H9 (cell line): ENCODE measurements at regions not wholly inside any gene's neighbourhood (a gene's known extent, or its start where the extent isn't known, plus 50 kb on each side); places are given as distances from the start of the nearest gene placed in this dataset.

ENCODE experiments used
- DNase-seq: peaks from one replicate; pipeline ENCODE4 v3.0.0-alpha.2; 2017
- H2AFZ ChIP-seq: one replicate; pipeline ENCODE4 v1.6.1; 2013; ENCODE audit warnings: mild to moderate bottlenecking, low read length, control low read depth, moderate library complexity
- H2AK5ac ChIP-seq: 2 replicates; pipeline ENCODE4 v1.6.1; 2013; ENCODE audit warnings: low read length, control low read depth, mixed read lengths; ENCODE audit not compliant: insufficient read length
- H2BK120ac ChIP-seq: one replicate; pipeline ENCODE4 v1.6.1; 2013; ENCODE audit warnings: low read depth, mild to moderate bottlenecking, low read length, control low read depth, inconsistent platforms; ENCODE audit not compliant: poor library complexity, severe bottlenecking
- H2BK12ac ChIP-seq: 2 replicates; pipeline ENCODE4 v1.6.1; 2013; ENCODE audit warnings: low read length, control low read depth, mixed read lengths, low read depth; ENCODE audit not compliant: insufficient read length
- H2BK15ac ChIP-seq: 2 replicates; pipeline ENCODE4 v1.6.1; 2013; ENCODE audit warnings: low read depth, low read length, control low read depth
- H2BK20ac ChIP-seq: one replicate; pipeline ENCODE4 v1.6.1; 2013; ENCODE audit warnings: low read depth, mild to moderate bottlenecking, low read length, control low read depth, inconsistent platforms; ENCODE audit not compliant: poor library complexity, severe bottlenecking
- H2BK5ac ChIP-seq: 2 replicates; pipeline ENCODE4 v1.6.1; 2013; ENCODE audit warnings: low read length, control low read depth, mixed read lengths; ENCODE audit not compliant: insufficient read length
- H3K14ac ChIP-seq: 2 replicates; pipeline ENCODE4 v1.6.1; 2013; ENCODE audit warnings: low read length, control low read depth; ENCODE audit not compliant: insufficient read depth
- H3K18ac ChIP-seq: 2 replicates; pipeline ENCODE4 v1.6.1; 2013; ENCODE audit warnings: low read depth, mild to moderate bottlenecking, mixed read lengths, low read length, control low read depth; ENCODE audit not compliant: insufficient read length
- H3K23ac ChIP-seq: 2 replicates; pipeline ENCODE4 v1.6.1; 2013; ENCODE audit warnings: low read length, control low read depth, mixed read lengths, low read depth; ENCODE audit not compliant: insufficient read length
- H3K23me2 ChIP-seq: 2 replicates; pipeline ENCODE4 v1.6.1; 2013; ENCODE audit warnings: low read depth, mild to moderate bottlenecking, mixed read lengths, low read length, control low read depth; ENCODE audit not compliant: insufficient read length, poor library complexity, severe bottlenecking
- H3K27ac ChIP-seq: 2 replicates; pipeline ENCODE4 v1.5.1; 2013; ENCODE audit warnings: low read length, control low read depth, mixed read lengths, low read depth; ENCODE audit not compliant: insufficient read length
- H3K27me3 ChIP-seq: 2 replicates; pipeline ENCODE4 v1.6.1; 2013; ENCODE audit warnings: low read length, control low read depth, inconsistent platforms; ENCODE audit not compliant: insufficient read depth
- H3K4ac ChIP-seq: 2 replicates; pipeline ENCODE4 v1.6.1; 2013; ENCODE audit warnings: low read depth, mild to moderate bottlenecking, control low read depth, inconsistent platforms, low read length, moderate library complexity
- H3K4me1 ChIP-seq: 2 replicates; pipeline ENCODE4 v1.6.1; 2013; ENCODE audit warnings: low read length, control low read depth, inconsistent platforms; ENCODE audit not compliant: insufficient read depth
- H3K4me2 ChIP-seq: 2 replicates; pipeline ENCODE4 v1.6.1; 2013; ENCODE audit warnings: low read length, control low read depth, mixed read lengths; ENCODE audit not compliant: insufficient read length, insufficient read depth
- H3K56ac ChIP-seq: 2 replicates; pipeline ENCODE4 v1.6.1; 2013; ENCODE audit warnings: low read depth, mild to moderate bottlenecking, mixed read lengths, low read length, control low read depth; ENCODE audit not compliant: insufficient read length
- H3K79me1 ChIP-seq: 2 replicates; pipeline ENCODE4 v1.6.1; 2013; ENCODE audit warnings: low read depth, mild to moderate bottlenecking, moderate library complexity, low read length, control low read depth, inconsistent platforms; ENCODE audit not compliant: insufficient read depth, poor library complexity, severe bottlenecking
- H3K79me2 ChIP-seq: 2 replicates; pipeline ENCODE4 v1.6.1; 2013; ENCODE audit warnings: low read length, control low read depth, inconsistent platforms; ENCODE audit not compliant: insufficient read depth
- H3K9ac ChIP-seq: 2 replicates; pipeline ENCODE4 v1.6.1; 2013; ENCODE audit warnings: low read length, control low read depth, mixed read lengths; ENCODE audit not compliant: insufficient read length; ENCODE audit errors: extremely low read depth
- H3K9me3 ChIP-seq: one replicate; pipeline ENCODE4 v1.6.1; 2013; ENCODE audit warnings: low read depth, low read length, inconsistent platforms; ENCODE audit not compliant: control insufficient read depth
- H3T11ph ChIP-seq: one replicate; pipeline ENCODE4 v1.6.1; 2013; ENCODE audit warnings: mild to moderate bottlenecking, low read length, control low read depth, inconsistent platforms
- H4K20me1 ChIP-seq: one replicate; pipeline ENCODE4 v1.6.1; 2013; ENCODE audit not compliant: control insufficient read depth, insufficient read length, insufficient read depth
- H4K5ac ChIP-seq: 2 replicates; pipeline ENCODE4 v1.6.1; 2013; ENCODE audit warnings: low read depth, mild to moderate bottlenecking, mixed read lengths, low read length, control low read depth; ENCODE audit not compliant: insufficient read length
- H4K8ac ChIP-seq: replicated peaks from 2 replicates; pipeline ENCODE4 v1.6.1; 2013; ENCODE audit warnings: low read length, control low read depth, mixed read lengths, low read depth; ENCODE audit not compliant: insufficient read length
- H4K91ac ChIP-seq: 2 replicates; pipeline ENCODE4 v1.6.1; 2013; ENCODE audit warnings: low read depth, mild to moderate bottlenecking, moderate library complexity, mixed read lengths, low read length, control low read depth; ENCODE audit not compliant: insufficient read length
- H3K27ac Mint-ChIP-seq, 3 experiments: 2 replicates in 2 of 3; 3 replicates in 1 of 3; pipeline ENCODE4 v1.8.0; 2020 to 2021; ENCODE audit warnings: mixed read lengths in 3 of 3, mild to moderate bottlenecking in 1 of 3, moderate library complexity in 1 of 3
- H3K27me3 Mint-ChIP-seq: 2 replicates; pipeline ENCODE4 v1.8.0; 2021; ENCODE audit warnings: low read depth, mild to moderate bottlenecking, moderate library complexity, mixed read lengths
- H3K36me3 Mint-ChIP-seq, 3 experiments: 2 replicates in 2 of 3; 3 replicates in 1 of 3; pipeline ENCODE4 v1.8.0; 2020 to 2021; ENCODE audit warnings: low read depth in 3 of 3, mixed read lengths in 3 of 3; ENCODE audit not compliant: insufficient read depth in 1 of 3
- H3K4me1 Mint-ChIP-seq, 2 experiments: 2 replicates each; pipeline ENCODE4 v1.8.0; 2020; ENCODE audit warnings: mixed read lengths in 2 of 2
- H3K4me3 Mint-ChIP-seq, 2 experiments: 2 replicates in 1 of 2; 3 replicates in 1 of 2; pipeline ENCODE4 v1.8.0; 2020 to 2021; ENCODE audit warnings: mild to moderate bottlenecking in 2 of 2, mixed read lengths in 2 of 2, moderate library complexity in 1 of 2
- H3K9me3 Mint-ChIP-seq, 2 experiments: 2 replicates in 1 of 2; 3 replicates in 1 of 2; pipeline ENCODE4 v1.8.0; 2020; ENCODE audit warnings: mild to moderate bottlenecking in 2 of 2, mixed read lengths in 2 of 2, moderate library complexity in 1 of 2
- CTCF ChIP-seq: fragments of 200-600 bp; sonication (generic); conservative IDR thresholded peaks from 3 replicates; pipeline ENCODE4 v1.8.0; 2021; ENCODE audit warnings: antibody characterized with exemption, mild to moderate bottlenecking
- WGBS: extraction: QIAGEN DNeasy Blood & Tissue Kit; methylation state at CpG from one replicate; pipeline ENCODE4 v1.1.7; 2013; ENCODE audit warnings: missing lambda C conversion rate, low lambda C conversion rate, mixed read lengths; ENCODE audit not compliant: insufficient read length; ENCODE audit errors: extremely low coverage; 5-methylcytosine and 5-hydroxymethylcytosine counted together

- H2BK5ac ChIP-seq, result no peak overlapping the region
- no peak for DNase-seq
- no peak overlapping the region for H3K18ac ChIP-seq
- no peaks in the 10 kb centered on the region for H3K23me2 ChIP-seq
- no peaks in the 10 kb centered on the region for H3K9me3 ChIP-seq
- no peak overlapping the region for H2AK5ac ChIP-seq
- Mint-ChIP-seq H3K9me3 (peaks cover 2 to 3% of the 10 kb centered on the region in 2 experiments; a peak in 2 of 5 replicates), H3K36me3 (no peaks in the 10 kb centered on the region; a peak in 1 of 7 replicates), H3K27me3 (no peaks in the 10 kb centered on the region), H3K27ac (no peak overlapping the region), H3K4me3 (no peak overlapping the region), H3K4me1 (peaks cover 7% of the 10 kb centered on the region in 2 experiments; a peak in 3 of 4 replicates)
- no peak overlapping the region for H4K5ac ChIP-seq
- H2AFZ ChIP-seq, result no peak overlapping the region
- H3T11ph ChIP-seq, result no peak overlapping the region
- no peak overlapping the region for H4K91ac ChIP-seq
- TF ChIP-seq CTCF, result no peak
- no peaks in the 10 kb centered on the region for H4K20me1 ChIP-seq
- H3K27ac ChIP-seq, result no peak overlapping the region
- no peak overlapping the region for H3K23ac ChIP-seq
- H3K79me2 ChIP-seq, result no peaks in the 10 kb centered on the region
- H3K79me1 ChIP-seq, result no peaks in the 10 kb centered on the region
- no peak overlapping the region for H3K14ac ChIP-seq
- no CpG with 5 or more reads among the region's 1 CpG for WGBS
- no peak overlapping the region for H2BK20ac ChIP-seq
- no peak overlapping the region for H2BK12ac ChIP-seq
- H3K4me1 ChIP-seq, result no peaks in the 10 kb centered on the region; the same call in 1 of the 2 replicates
- no peak overlapping the region for H3K4me2 ChIP-seq
- no peak overlapping the region for H3K56ac ChIP-seq
- H2BK120ac ChIP-seq, result no peak overlapping the region
- H2BK15ac ChIP-seq, result no peak overlapping the region
- H3K9ac ChIP-seq, result no peak overlapping the region
- no peaks in the 10 kb centered on the region for H3K27me3 ChIP-seq
- H4K8ac ChIP-seq, result no peak overlapping the region
- no peak overlapping the region for H3K4ac ChIP-seq
Observed at GRCh38 chr2:228268756-228269155, 87.3 kb upstream of the SPHKAP start.
